ENCODE measurements at regions not wholly inside any gene's neighbourhood (a gene's known extent, or its start where the extent isn't known, plus 50 kb on each side); places are given as distances from the start of the nearest gene placed in this dataset.

GRCh38 chr5:51172903-51173626 lies 210.2 kb upstream of the ISL1 start:
- H3K36me3 ChIP-seq (ENCODE audit: control insufficient read depth, insufficient read depth, low read length) = no peaks in the 10 kb centered on the region
- H3K4me1 ChIP-seq (ENCODE audit: control insufficient read depth, insufficient read depth, low read length, poor library complexity, severe bottlenecking) = no peaks in the 10 kb centered on the region
- WGBS, 2 experiments (ENCODE audit: insufficient coverage in 2 of 2) = 23 to 28% methylated on average over 2 to 4 of the region's 7 CpGs
- no peak overlapping the region for H3K27ac ChIP-seq (ENCODE audit: low read depth, low read length, severe bottlenecking)
- H3K9me3 ChIP-seq (ENCODE audit: control insufficient read depth, low read length) = no peaks in the 10 kb centered on the region
- no peak overlapping the region for H3K4me3 ChIP-seq (ENCODE audit: extremely low read depth, insufficient read depth, low read length, poor library complexity, severe bottlenecking)

- no peaks in the 10 kb centered on the region for H3K36me3 ChIP-seq (ENCODE audit: control insufficient read depth, insufficient read depth, low read length)
- no peaks in the 10 kb centered on the region for H3K4me1 ChIP-seq (ENCODE audit: control insufficient read depth, insufficient read depth, low read length, poor library complexity, severe bottlenecking)
- no peak overlapping the region for H3K27ac ChIP-seq (ENCODE audit: low read depth, low read length, severe bottlenecking)
- H3K9me3 ChIP-seq (ENCODE audit: control insufficient read depth, low read length) = no peaks in the 10 kb centered on the region
- 100% methylated on average over 1 of the region's 3 CpGs; no CpG with 5 or more reads in 1 of the 2 experiments for whole genome bisulfite sequencing, 2 experiments (ENCODE audit: insufficient coverage in 2 of 2)
- no peak overlapping the region for H3K4me3 ChIP-seq (ENCODE audit: extremely low read depth, insufficient read depth, low read length, poor library complexity, severe bottlenecking)
Observed at GRCh38 chr5:51181208-51181894, 201.9 kb upstream of the ISL1 start.

- 56 to 100% methylated on average over 1 to 3 of the region's 4 CpGs for WGBS, 2 experiments (ENCODE audit: insufficient coverage in 2 of 2)
- no peaks in the 10 kb centered on the region for H3K9me3 ChIP-seq (ENCODE audit: control insufficient read depth, low read length)
- H3K4me3 ChIP-seq (ENCODE audit: extremely low read depth, insufficient read depth, low read length, poor library complexity, severe bottlenecking) = no peak overlapping the region
- H3K27ac ChIP-seq (ENCODE audit: low read depth, low read length, severe bottlenecking) = no peak overlapping the region
- H3K36me3 ChIP-seq (ENCODE audit: control insufficient read depth, insufficient read depth, low read length) = no peaks in the 10 kb centered on the region
- no peaks in the 10 kb centered on the region for H3K4me1 ChIP-seq (ENCODE audit: control insufficient read depth, insufficient read depth, low read length, poor library complexity, severe bottlenecking)
Observed at GRCh38 chr5:51185850-51186329, 197.4 kb upstream of the ISL1 start.

- Histone ChIP-seq H3K4me1 (ENCODE audit: control insufficient read depth, insufficient read depth, low read length, poor library complexity, severe bottlenecking) (no peaks in the 10 kb centered on the region), H3K36me3 (ENCODE audit: control insufficient read depth, insufficient read depth, low read length) (no peaks in the 10 kb centered on the region), H3K9me3 (ENCODE audit: control insufficient read depth, low read length) (no peaks in the 10 kb centered on the region), H3K4me3 (ENCODE audit: extremely low read depth, insufficient read depth, low read length, poor library complexity, severe bottlenecking) (no peak overlapping the region), H3K27ac (ENCODE audit: low read depth, low read length, severe bottlenecking) (no peak overlapping the region)
- WGBS, 2 experiments (ENCODE audit: insufficient coverage in 2 of 2) = 22 to 51% methylated on average over 3 of the region's 6 CpGs
Observed at GRCh38 chr5:51188001-51188591, 195.2 kb upstream of the ISL1 start.

- Histone ChIP-seq H3K4me1 (ENCODE audit: control insufficient read depth, insufficient read depth, low read length, poor library complexity, severe bottlenecking) (no peaks in the 10 kb centered on the region), H3K36me3 (ENCODE audit: control insufficient read depth, insufficient read depth, low read length) (no peaks in the 10 kb centered on the region), H3K27ac (ENCODE audit: low read depth, low read length, severe bottlenecking) (no peak overlapping the region), H3K9me3 (ENCODE audit: control insufficient read depth, low read length) (no peaks in the 10 kb centered on the region), H3K4me3 (ENCODE audit: extremely low read depth, insufficient read depth, low read length, poor library complexity, severe bottlenecking) (no peak overlapping the region)
- no CpG with 5 or more reads among the region's 2 CpGs for WGBS, 2 experiments (ENCODE audit: insufficient coverage in 2 of 2)
Observed at GRCh38 chr5:51194671-51195070, 188.6 kb upstream of the ISL1 start.

- Histone ChIP-seq H3K4me3 (ENCODE audit: extremely low read depth, insufficient read depth, low read length, poor library complexity, severe bottlenecking) (no peak overlapping the region), H3K4me1 (ENCODE audit: control insufficient read depth, insufficient read depth, low read length, poor library complexity, severe bottlenecking) (no peaks in the 10 kb centered on the region), H3K36me3 (ENCODE audit: control insufficient read depth, insufficient read depth, low read length) (no peaks in the 10 kb centered on the region), H3K9me3 (ENCODE audit: control insufficient read depth, low read length) (no peaks in the 10 kb centered on the region), H3K27ac (ENCODE audit: low read depth, low read length, severe bottlenecking) (no peak overlapping the region)
- WGBS, 2 experiments (ENCODE audit: insufficient coverage in 2 of 2) = 92 to 100% methylated on average over 2 of the region's 6 CpGs
Observed at GRCh38 chr5:51201024-51201423, 182.2 kb upstream of the ISL1 start.

- H3K27ac ChIP-seq (ENCODE audit: low read depth, low read length, severe bottlenecking) = no peak overlapping the region
- no CpG with 5 or more reads among the region's 1 CpG for WGBS, 2 experiments (ENCODE audit: insufficient coverage in 2 of 2)
Observed at GRCh38 chr5:51201708-51202107, 181.5 kb upstream of the ISL1 start.

GRCh38 chr5:51202161-51202560 lies 181.1 kb upstream of the ISL1 start:
- no peak overlapping the region for H3K4me3 ChIP-seq (ENCODE audit: extremely low read depth, insufficient read depth, low read length, poor library complexity, severe bottlenecking)
- no peaks in the 10 kb centered on the region for H3K4me1 ChIP-seq (ENCODE audit: control insufficient read depth, insufficient read depth, low read length, poor library complexity, severe bottlenecking)
- no peaks in the 10 kb centered on the region for H3K9me3 ChIP-seq (ENCODE audit: control insufficient read depth, low read length)
- WGBS, 2 experiments (ENCODE audit: insufficient coverage in 2 of 2) = no CpG with 5 or more reads among the region's 2 CpGs
- no peaks in the 10 kb centered on the region for H3K36me3 ChIP-seq (ENCODE audit: control insufficient read depth, insufficient read depth, low read length)
- no peak overlapping the region for H3K27ac ChIP-seq (ENCODE audit: low read depth, low read length, severe bottlenecking)

More at GRCh38 chr5:51201708-51202107, 181.5 kb upstream of the ISL1 start:
- Histone ChIP-seq H3K9me3 (ENCODE audit: control insufficient read depth, low read length) (no peaks in the 10 kb centered on the region), H3K4me3 (ENCODE audit: extremely low read depth, insufficient read depth, low read length, poor library complexity, severe bottlenecking) (no peak overlapping the region), H3K4me1 (ENCODE audit: control insufficient read depth, insufficient read depth, low read length, poor library complexity, severe bottlenecking) (no peaks in the 10 kb centered on the region), H3K36me3 (ENCODE audit: control insufficient read depth, insufficient read depth, low read length) (no peaks in the 10 kb centered on the region)

- Histone ChIP-seq H3K4me1 (ENCODE audit: control insufficient read depth, insufficient read depth, low read length, poor library complexity, severe bottlenecking) (no peaks in the 10 kb centered on the region), H3K9me3 (ENCODE audit: control insufficient read depth, low read length) (no peaks in the 10 kb centered on the region), H3K4me3 (ENCODE audit: extremely low read depth, insufficient read depth, low read length, poor library complexity, severe bottlenecking) (no peak overlapping the region), H3K27ac (ENCODE audit: low read depth, low read length, severe bottlenecking) (no peak overlapping the region), H3K36me3 (ENCODE audit: control insufficient read depth, insufficient read depth, low read length) (no peaks in the 10 kb centered on the region)
- WGBS, 2 experiments (ENCODE audit: insufficient coverage in 2 of 2) = no CpG with 5 or more reads among the region's 1 CpG
Observed at GRCh38 chr5:51203598-51203997, 179.7 kb upstream of the ISL1 start.

GRCh38 chr5:51208296-51208695 lies 175.0 kb upstream of the ISL1 start:
- H3K27ac ChIP-seq (ENCODE audit: low read depth, low read length, severe bottlenecking) = no peak overlapping the region
- WGBS, 2 experiments (ENCODE audit: insufficient coverage in 2 of 2) = no CpG with 5 or more reads among the region's 3 CpGs
- no peaks in the 10 kb centered on the region for H3K36me3 ChIP-seq (ENCODE audit: control insufficient read depth, insufficient read depth, low read length)
- no peaks in the 10 kb centered on the region for H3K9me3 ChIP-seq (ENCODE audit: control insufficient read depth, low read length)
- no peak overlapping the region for H3K4me3 ChIP-seq (ENCODE audit: extremely low read depth, insufficient read depth, low read length, poor library complexity, severe bottlenecking)
- no peaks in the 10 kb centered on the region for H3K4me1 ChIP-seq (ENCODE audit: control insufficient read depth, insufficient read depth, low read length, poor library complexity, severe bottlenecking)
